ENCODE measurements at regions not wholly inside any gene's neighbourhood (a gene's known extent, or its start where the extent isn't known, plus 50 kb on each side); places are given as distances from the start of the nearest gene placed in this dataset.

DNA sequence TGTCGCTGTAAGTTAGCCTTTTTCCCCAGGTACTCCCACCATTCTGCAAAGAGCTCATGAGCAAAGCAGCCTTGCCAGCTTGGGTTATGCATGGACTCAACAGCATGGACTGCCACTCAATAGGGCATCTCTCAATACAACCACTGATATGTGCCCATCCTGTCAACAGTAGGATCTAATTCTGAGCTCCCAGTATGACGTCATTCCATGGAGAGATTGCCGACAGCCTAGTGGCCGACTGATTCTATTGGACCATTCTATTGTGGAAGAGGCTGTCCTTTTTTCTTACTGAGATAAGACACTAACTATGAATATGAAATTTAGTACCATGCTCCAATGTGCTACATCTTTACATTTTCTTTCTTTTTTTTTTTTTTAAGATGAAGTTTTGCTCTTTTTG lies 2389.0 kb upstream of the AGA start:
- H3K9ac ChIP-seq (ENCODE audit: low read depth, low read length), result no peak overlapping the region
- H3K4me2 ChIP-seq (ENCODE audit: low read depth, low read length), result no peak overlapping the region
- no peaks in the 10 kb centered on the region for H4K20me1 ChIP-seq (ENCODE audit: insufficient read depth, low read length)
- no peak overlapping the region for H2AK9ac ChIP-seq (replicated peaks; ENCODE audit: low read depth, low read length, poor library complexity)
- no peak overlapping the region for H2BK20ac ChIP-seq (ENCODE audit: low read depth, low read length)
- DNase-seq (no peak), ATAC-seq (ENCODE audit: low read depth) (no peak)
- H3K56ac ChIP-seq (ENCODE audit: extremely low read depth, insufficient read depth, low read length), result no peak overlapping the region
- H3K36me3 ChIP-seq (ENCODE audit: control insufficient read depth, insufficient read depth, low read length), result no peaks in the 10 kb centered on the region
- no peak overlapping the region for H3K14ac ChIP-seq (replicated peaks; ENCODE audit: low read depth, low read length)
- ChIA-PET POLR2A (ENCODE audit: unreplicated experiment) (no interaction called here), CTCF (no interaction called here)
- H3K4me1 ChIP-seq (ENCODE audit: control insufficient read depth, insufficient read depth, low read length), result no peaks in the 10 kb centered on the region
- no peaks in the 10 kb centered on the region for H3K79me1 ChIP-seq (ENCODE audit: low read depth in 1 of 2, low read length in 2 of 2)
- TF ChIP-seq BHLHE40 (IDR thresholded peaks at IDR 0.05; ENCODE audit: low read depth, low read length), result no peak
- TF ChIP-seq MXI1 (IDR thresholded peaks at IDR 0.05; ENCODE audit: borderline replicate concordance, low read depth, low read length), result no peak
- TF ChIP-seq, protein P1, sequence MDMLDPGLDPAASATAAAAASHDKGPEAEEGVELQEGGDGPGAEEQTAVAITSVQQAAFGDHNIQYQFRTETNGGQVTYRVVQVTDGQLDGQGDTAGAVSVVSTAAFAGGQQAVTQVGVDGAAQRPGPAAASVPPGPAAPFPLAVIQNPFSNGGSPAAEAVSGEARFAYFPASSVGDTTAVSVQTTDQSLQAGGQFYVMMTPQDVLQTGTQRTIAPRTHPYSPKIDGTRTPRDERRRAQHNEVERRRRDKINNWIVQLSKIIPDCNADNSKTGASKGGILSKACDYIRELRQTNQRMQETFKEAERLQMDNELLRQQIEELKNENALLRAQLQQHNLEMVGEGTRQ (IDR thresholded peaks at IDR 0.05; ENCODE audit: low read depth, low read length), result no peak
- no peak for TF ChIP-seq CEBPB (IDR thresholded peaks at IDR 0.05; ENCODE audit: low read depth, low read length)
- TF ChIP-seq RCOR1 (IDR thresholded peaks at IDR 0.05; ENCODE audit: insufficient replicate concordance, low read length), result no peak
- no peak for TF ChIP-seq SMC3 (IDR thresholded peaks at IDR 0.05; ENCODE audit: low read depth, low read length)
- dilution Hi-C loops (cut with HindIII; ENCODE audit: low sequenced_read_pairs, unreplicated experiment), result no loop called here
- in situ Hi-C loops (cut with MboI; ENCODE audit: low sequenced_read_pairs), result no loop called here
- no peak overlapping the region for H3K18ac ChIP-seq (ENCODE audit: low read depth, low read length)
- H2AFZ ChIP-seq (replicated peaks; ENCODE audit: low read length, poor library complexity), result no peak overlapping the region
- BruUV-seq (replicated peaks), result no TSS peak
- H3K23ac ChIP-seq (ENCODE audit: low read depth, low read length), result no peak overlapping the region
- H2BK15ac ChIP-seq (ENCODE audit: low read depth, low read length), result no peak overlapping the region
- H4K91ac ChIP-seq (ENCODE audit: insufficient read depth, low read depth, low read length), result no peak overlapping the region
- no CpG with 5 or more reads among the region's 4 CpGs for WGBS, 2 experiments (ENCODE audit: extremely low coverage in 2 of 2, insufficient read length in 1 of 2)
- no peak overlapping the region for H3K4me3 ChIP-seq (ENCODE audit: insufficient read depth, low read depth, low read length)
- H3K27ac ChIP-seq (ENCODE audit: insufficient read depth, low read length), result no peak overlapping the region
- no peaks in the 10 kb centered on the region for H3K9me3 ChIP-seq (ENCODE audit: control insufficient read depth, insufficient read depth, low read length)
- no peak overlapping the region for H4K8ac ChIP-seq (ENCODE audit: low read depth in 2 of 2, low read length in 2 of 2)
- H3K27me3 ChIP-seq (ENCODE audit: control insufficient read depth, insufficient read depth, low read length), result no peaks in the 10 kb centered on the region
- H3K4ac ChIP-seq (ENCODE audit: low read depth, low read length), result no peak overlapping the region
- intact Hi-C loops (cut with micrococcal nuclease), result no loop called here
- no peak overlapping the region for H2AK5ac ChIP-seq (ENCODE audit: low read depth, low read length)
- no peak overlapping the region for H2BK5ac ChIP-seq (ENCODE audit: low read depth, low read length, poor library complexity, severe bottlenecking)
- no peaks in the 10 kb centered on the region for H3K9me1 ChIP-seq (ENCODE audit: insufficient read depth, low read length)
- H2BK120ac ChIP-seq (ENCODE audit: low read depth, low read length), result no peak overlapping the region
- no peak overlapping the region for H4K5ac ChIP-seq (ENCODE audit: low read depth, low read length)

Data from IMR-90 (cell line).